Astrocyte of the cerebellum (primary cell): ENCODE measurements at regions not wholly inside any gene's neighbourhood (a gene's known extent, or its start where the extent isn't known, plus 50 kb on each side); places are given as distances from the start of the nearest gene placed in this dataset.
A peak's percentile ranks its signal among the peaks of the same experiment; 100 is the strongest.

Experiments used
- DNase-seq: peaks from one replicate; pipeline ENCODE4 v3.0.0-alpha.2; 2011; ENCODE audit warnings: low read depth
- H3K4me3 ChIP-seq: 2 replicates; pipeline ENCODE4 v1.5.1; 2011; ENCODE audit warnings: mild to moderate bottlenecking, low read depth, low read length, moderate library complexity
- in situ Hi-C: cut with HindIII; loops from 2 replicates; pipeline ENCODE4 v1.10.0; 2017; ENCODE audit warnings: low sequenced_read_pairs
- TF ChIP-seq, protein P1 (sequence below): IDR thresholded peaks from 2 replicates; pipeline ENCODE4 v1.5.1; 2012; ENCODE audit warnings: low read length, low read depth, moderate library complexity, mild to moderate bottlenecking; ENCODE audit errors: missing control alignments

DNA sequence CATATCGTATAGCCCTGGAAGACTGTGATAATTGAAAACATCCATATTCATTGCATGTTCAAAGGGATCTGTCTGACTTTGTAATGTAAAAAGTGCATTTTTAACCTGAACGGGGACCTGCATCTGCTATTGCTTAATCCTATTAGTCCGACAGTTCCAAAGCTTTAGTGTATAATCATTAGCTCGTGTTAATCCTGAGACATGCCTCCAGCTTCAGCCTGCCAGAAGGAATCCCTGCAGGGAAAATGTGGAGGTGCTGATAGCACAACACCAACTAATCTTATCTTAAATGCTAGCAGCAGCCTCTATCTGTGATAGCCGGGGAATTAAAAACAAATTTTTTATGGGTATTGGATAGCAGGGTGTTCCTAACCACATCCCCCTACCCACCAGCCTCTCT, 495.2 kb downstream of the TLE4 start:
- in situ Hi-C loops, result no loop called here
- TF ChIP-seq, protein P1, sequence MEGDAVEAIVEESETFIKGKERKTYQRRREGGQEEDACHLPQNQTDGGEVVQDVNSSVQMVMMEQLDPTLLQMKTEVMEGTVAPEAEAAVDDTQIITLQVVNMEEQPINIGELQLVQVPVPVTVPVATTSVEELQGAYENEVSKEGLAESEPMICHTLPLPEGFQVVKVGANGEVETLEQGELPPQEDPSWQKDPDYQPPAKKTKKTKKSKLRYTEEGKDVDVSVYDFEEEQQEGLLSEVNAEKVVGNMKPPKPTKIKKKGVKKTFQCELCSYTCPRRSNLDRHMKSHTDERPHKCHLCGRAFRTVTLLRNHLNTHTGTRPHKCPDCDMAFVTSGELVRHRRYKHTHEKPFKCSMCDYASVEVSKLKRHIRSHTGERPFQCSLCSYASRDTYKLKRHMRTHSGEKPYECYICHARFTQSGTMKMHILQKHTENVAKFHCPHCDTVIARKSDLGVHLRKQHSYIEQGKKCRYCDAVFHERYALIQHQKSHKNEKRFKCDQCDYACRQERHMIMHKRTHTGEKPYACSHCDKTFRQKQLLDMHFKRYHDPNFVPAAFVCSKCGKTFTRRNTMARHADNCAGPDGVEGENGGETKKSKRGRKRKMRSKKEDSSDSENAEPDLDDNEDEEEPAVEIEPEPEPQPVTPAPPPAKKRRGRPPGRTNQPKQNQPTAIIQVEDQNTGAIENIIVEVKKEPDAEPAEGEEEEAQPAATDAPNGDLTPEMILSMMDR, result no peak
- no peak for DNase-seq
- H3K4me3 ChIP-seq, result no peak overlapping the region

DNA sequence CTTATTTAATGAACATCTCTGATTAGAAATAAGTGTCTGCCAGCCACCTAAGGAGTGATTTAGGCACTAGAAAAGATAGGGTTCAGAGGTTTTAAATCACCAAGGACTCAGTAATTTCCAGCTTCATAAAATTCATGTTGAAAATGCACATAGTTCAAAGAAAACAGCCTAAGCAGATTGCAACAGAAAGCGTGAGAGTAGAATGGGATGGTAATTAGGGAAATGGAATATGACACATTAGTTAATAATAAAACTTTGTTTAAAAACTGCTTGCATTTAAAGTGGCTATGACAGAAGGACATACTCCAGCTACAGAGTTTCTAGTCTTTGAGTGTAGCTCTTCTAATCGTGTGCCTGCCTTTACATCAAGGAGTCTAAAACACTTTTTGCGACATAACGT, 490.8 kb downstream of the TLE4 start:
- H3K4me3 ChIP-seq, result no peak overlapping the region
- in situ Hi-C loops, result no loop called here
- TF ChIP-seq, protein P1, result no peak
- no peak for DNase-seq

DNA sequence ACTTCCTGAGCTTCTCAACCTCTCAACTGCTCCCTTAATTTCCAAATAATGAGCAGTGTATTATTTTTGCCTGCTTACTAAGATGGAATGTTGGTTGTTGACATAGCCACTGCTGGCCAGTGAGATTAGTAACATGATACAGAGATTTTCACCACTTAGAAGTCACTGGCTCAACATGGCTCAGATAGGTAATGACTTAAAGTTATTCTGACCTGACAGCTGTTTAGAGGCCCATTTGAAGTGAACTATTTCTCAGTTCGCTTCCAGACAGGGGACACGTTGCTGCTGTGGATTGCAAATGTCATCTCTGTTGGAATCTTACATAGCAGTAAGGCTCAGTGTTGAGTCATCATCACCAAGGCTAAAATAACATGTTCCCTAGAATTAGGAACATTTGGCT, 490.2 kb downstream of the TLE4 start:
- in situ Hi-C loops, result no loop called here
- DNase-seq, result peak; percentile 67
- TF ChIP-seq, protein P1, result no peak
- no peak overlapping the region for H3K4me3 ChIP-seq

DNA sequence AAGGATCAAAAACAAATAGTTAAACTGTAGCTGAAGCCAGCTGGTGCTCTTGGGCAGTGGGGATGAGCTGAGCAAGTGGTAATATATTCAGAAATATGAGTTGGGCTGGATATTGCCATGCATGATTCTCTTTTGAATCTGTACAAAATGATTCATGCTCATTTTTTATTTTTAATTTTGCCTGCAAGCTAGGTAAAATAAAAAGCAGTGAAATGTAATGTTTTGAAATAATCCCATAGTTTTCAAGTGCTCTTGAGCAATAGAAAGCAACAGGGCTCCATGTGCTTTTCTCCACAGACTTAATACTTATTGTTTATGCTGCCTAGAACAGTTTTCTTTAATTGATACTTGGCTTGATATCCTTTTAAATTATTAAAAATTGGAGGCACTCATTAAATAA, 489.3 kb downstream of the TLE4 start:
- TF ChIP-seq, protein P1, result no peak
- H3K4me3 ChIP-seq, result no peak overlapping the region
- in situ Hi-C loops, result no loop called here
- no peak for DNase-seq

DNA sequence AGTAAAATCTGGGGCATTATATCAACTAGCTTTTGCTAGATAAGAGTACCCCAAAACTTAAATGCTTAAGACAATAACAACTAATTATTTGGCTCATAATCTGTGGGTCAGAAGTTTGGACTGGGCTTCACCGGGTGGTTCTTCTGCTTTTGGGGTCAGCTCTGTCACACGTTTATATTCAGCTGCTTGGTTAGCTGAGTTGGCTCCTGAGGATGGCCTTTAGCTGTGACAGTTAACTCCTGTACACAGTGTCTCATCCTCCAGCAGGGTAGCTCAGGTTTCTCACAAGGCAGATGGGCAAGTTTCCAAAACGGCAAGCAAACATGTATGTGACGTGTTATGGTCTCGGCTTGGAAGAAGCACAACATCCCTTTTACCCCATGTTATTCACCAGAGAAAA, 488.2 kb downstream of the TLE4 start:
- in situ Hi-C loops, result no loop called here
- no peak overlapping the region for H3K4me3 ChIP-seq
- TF ChIP-seq, protein P1, result no peak
- no peak for DNase-seq

DNA sequence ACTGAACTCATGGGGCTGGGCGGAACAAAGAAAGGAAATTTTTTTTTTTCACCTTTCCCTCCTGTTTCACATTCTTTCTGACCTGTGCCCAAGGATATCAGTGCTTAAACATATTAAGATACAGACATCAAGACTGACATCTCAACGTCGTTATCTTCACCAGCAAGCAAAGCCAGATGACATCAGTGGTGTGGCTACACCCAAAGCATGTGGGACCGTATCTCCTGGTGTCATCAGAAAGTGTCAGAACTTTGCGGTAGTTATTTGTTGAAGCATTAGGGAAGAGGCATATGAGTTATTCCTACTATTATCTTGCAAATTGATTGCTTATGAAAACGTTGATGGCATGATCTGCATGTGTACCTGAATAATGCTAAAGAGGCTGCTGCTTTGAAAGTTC, 487.4 kb downstream of the TLE4 start:
- TF ChIP-seq, protein P1, result no peak
- no peak for DNase-seq
- in situ Hi-C loops, result no loop called here
- H3K4me3 ChIP-seq, result no peak overlapping the region

DNA sequence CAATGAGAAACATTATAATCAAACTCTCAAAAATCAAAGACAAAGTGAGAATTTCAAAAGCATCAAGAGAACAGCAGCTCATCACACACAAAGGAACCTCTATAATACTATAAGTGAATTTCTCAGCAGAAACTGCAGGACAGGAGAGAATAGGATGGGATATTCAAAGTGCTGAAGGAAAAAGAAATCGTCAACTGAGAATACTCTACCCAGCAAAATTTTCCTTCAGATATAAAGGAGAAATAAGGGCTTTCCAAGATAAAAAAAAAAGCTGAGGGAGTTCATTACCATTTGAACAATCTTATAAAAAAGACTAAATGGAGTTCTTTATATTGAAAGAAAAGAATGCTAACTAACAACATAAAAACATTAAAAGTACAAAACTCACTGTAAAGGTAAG, 481.1 kb downstream of the TLE4 start:
- TF ChIP-seq, protein P1, result no peak
- DNase-seq, result no peak
- H3K4me3 ChIP-seq, result no peak overlapping the region
- in situ Hi-C loops, result no loop called here
